Uterus (tissue), 2 donors: ENCODE measurements at regions not wholly inside any gene's neighbourhood (a gene's known extent, or its start where the extent isn't known, plus 50 kb on each side); places are given as distances from the start of the nearest gene placed in this dataset.

Experiments
- CTCF ChIP-seq, 4 experiments: fragments of 200-600 bp in 2 of 4; fragments of 450-650 bp in 2 of 4; sonication (generic) in 2 of 4; IDR thresholded peaks; one replicate each; pipeline ENCODE4 v1.5.1; 2016 to 2019; ENCODE audit warnings: antibody characterized with exemption in 4 of 4, mild to moderate bottlenecking in 2 of 4, moderate library complexity in 1 of 4
- POLR2A ChIP-seq, 2 donors: fragments of 450-650 bp; IDR thresholded peaks; one replicate each; pipeline ENCODE4 v1.6.1; 2016; ENCODE audit warnings: antibody characterized with exemption in 2 of 2, mild to moderate bottlenecking in 1 of 2, moderate library complexity in 1 of 2

- TF ChIP-seq POLR2A (IDR thresholded peaks at IDR 0.05): no peak
- TF ChIP-seq CTCF (IDR thresholded peaks at IDR 0.05): no peak
Measured at GRCh38 chr5:28500511-28500910, 1462.1 kb upstream of the CDH9 start.
